ENCODE measurements at regions not wholly inside any gene's neighbourhood (a gene's known extent, or its start where the extent isn't known, plus 50 kb on each side); places are given as distances from the start of the nearest gene placed in this dataset.

- no peak for TF ChIP-seq POLR2A (IDR thresholded peaks at IDR 0.05)
- no peak for TF ChIP-seq CTCF (IDR thresholded peaks at IDR 0.05)
These were observed 100.8 kb upstream of the MSX1 start for GRCh38 chr4:4758681-4759080.

Data from body of pancreas (tissue), 4 donors.